HFFc6 (cell line): ENCODE measurements at regions not wholly inside any gene's neighbourhood (a gene's known extent, or its start where the extent isn't known, plus 50 kb on each side); places are given as distances from the start of the nearest gene placed in this dataset.
A peak's percentile ranks its signal among the peaks of the same experiment; 100 is the strongest.

ENCODE experiments used
- DNase-seq: peaks from one replicate; pipeline ENCODE4 v3.0.0-alpha.2; 2018
- H3K27ac Mint-ChIP-seq: 2 replicates; pipeline ENCODE4 v1.8.0; 2020; ENCODE audit warnings: mild to moderate bottlenecking, mixed read lengths
- H3K27me3 Mint-ChIP-seq: 2 replicates; pipeline ENCODE4 v1.8.0; 2021; ENCODE audit warnings: mild to moderate bottlenecking, moderate library complexity, mixed read lengths; ENCODE audit not compliant: insufficient read depth
- H3K36me3 Mint-ChIP-seq: 2 replicates; pipeline ENCODE4 v1.8.0; 2021; ENCODE audit warnings: low read depth, mixed read lengths
- H3K4me1 Mint-ChIP-seq: 2 replicates; pipeline ENCODE4 v1.8.0; 2020; ENCODE audit warnings: low read depth, mixed read lengths
- H3K4me3 Mint-ChIP-seq: 2 replicates; pipeline ENCODE4 v1.8.0; 2020; ENCODE audit warnings: mild to moderate bottlenecking, moderate library complexity, mixed read lengths
- H3K9me3 Mint-ChIP-seq: 2 replicates; pipeline ENCODE4 v1.8.0; 2020; ENCODE audit warnings: mild to moderate bottlenecking, mixed read lengths
- TF ChIP-seq, protein P1 (sequence below): fragments of 200-600 bp; sonication (generic); IDR thresholded peaks from 2 replicates; pipeline ENCODE4 v1.5.0; 2021; ENCODE audit warnings: antibody characterized with exemption, mild to moderate bottlenecking

DNA sequence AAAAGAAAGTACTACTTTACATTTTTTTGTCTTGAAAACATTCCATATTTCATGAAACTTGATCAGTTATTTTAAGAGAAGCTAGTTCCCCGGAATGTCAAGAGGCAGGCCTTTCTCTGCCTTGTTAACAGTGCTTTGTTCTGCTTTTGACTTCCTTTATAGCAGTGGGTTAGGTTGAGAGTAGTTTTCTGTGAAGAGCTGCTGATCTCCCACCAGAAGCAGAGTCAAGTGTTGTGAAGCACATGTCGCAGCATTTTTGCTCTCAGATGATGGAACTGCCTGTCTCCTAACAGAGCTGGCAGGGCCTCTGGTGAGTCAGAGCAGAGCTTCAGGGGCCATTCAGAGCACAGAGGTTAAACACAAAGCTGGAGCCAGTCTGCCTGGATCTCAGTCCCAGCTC is 871.8 kb downstream of the SLC4A3 start:
- Mint-ChIP-seq H3K27ac (peak overlapping the region; percentile 91), H3K9me3 (peaks cover 4% of the 10 kb centered on the region; the same call in 1 of the 2 replicates), H3K4me1 (peaks cover 57% of the 10 kb centered on the region), H3K4me3 (peak overlapping the region; percentile 49), H3K27me3 (no peaks in the 10 kb centered on the region), H3K36me3 (peaks cover 32% of the 10 kb centered on the region)
- peak; percentile 73 for DNase-seq
- TF ChIP-seq, protein P1, sequence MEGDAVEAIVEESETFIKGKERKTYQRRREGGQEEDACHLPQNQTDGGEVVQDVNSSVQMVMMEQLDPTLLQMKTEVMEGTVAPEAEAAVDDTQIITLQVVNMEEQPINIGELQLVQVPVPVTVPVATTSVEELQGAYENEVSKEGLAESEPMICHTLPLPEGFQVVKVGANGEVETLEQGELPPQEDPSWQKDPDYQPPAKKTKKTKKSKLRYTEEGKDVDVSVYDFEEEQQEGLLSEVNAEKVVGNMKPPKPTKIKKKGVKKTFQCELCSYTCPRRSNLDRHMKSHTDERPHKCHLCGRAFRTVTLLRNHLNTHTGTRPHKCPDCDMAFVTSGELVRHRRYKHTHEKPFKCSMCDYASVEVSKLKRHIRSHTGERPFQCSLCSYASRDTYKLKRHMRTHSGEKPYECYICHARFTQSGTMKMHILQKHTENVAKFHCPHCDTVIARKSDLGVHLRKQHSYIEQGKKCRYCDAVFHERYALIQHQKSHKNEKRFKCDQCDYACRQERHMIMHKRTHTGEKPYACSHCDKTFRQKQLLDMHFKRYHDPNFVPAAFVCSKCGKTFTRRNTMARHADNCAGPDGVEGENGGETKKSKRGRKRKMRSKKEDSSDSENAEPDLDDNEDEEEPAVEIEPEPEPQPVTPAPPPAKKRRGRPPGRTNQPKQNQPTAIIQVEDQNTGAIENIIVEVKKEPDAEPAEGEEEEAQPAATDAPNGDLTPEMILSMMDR, result no peak

DNA sequence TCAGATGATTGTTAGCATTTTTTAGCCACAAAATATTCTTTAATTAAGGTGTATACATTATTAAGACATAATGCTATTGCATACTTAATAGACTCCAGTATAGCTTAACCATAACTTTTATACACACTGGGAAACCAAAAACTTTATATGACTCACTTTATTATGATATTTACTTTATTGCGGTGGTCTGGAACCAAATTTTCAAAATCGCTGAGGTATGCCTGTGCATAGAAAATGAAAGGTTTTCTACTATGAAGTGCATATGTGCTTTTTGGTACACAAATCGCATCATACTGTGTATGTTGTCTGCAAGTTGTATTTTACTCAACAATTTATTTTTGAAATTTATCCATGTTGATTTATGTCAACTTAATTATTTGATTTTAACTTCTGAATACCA is 875.1 kb downstream of the SLC4A3 start:
- peaks cover 79% of the 10 kb centered on the region for H3K4me1 Mint-ChIP-seq
- peaks cover 27% of the 10 kb centered on the region for H3K36me3 Mint-ChIP-seq

DNA sequence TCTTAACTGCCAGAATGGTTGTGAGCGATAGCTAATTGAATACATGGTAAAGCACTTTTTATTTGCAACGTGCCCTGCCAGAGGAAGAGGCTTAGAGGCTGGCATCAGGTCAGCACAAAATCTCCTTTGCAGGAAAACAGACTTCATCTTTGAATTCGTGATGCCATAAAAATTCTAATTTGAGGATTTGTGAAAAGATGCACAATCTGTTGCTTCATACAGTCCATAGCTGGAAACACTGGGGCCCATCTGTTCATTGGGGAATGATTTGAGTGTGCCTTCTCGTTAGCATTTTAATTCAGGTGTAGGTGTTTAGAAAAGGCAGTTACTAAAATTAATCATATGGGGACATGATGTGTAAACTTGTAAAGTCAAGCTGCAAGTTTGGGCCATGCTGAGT is 876.0 kb downstream of the SLC4A3 start:
- Mint-ChIP-seq H3K27ac (no peak overlapping the region), H3K9me3 (peaks cover 4% of the 10 kb centered on the region; the same call in 1 of the 2 replicates), H3K4me1 (peaks cover 79% of the 10 kb centered on the region), H3K36me3 (peaks cover 24% of the 10 kb centered on the region), H3K27me3 (no peaks in the 10 kb centered on the region; the same call in 1 of the 2 replicates), H3K4me3 (no peak overlapping the region)
- no peak for DNase-seq
- TF ChIP-seq, protein P1, result no peak

More for the DNA sequence above, 875.1 kb downstream of the SLC4A3 start:
- H3K9me3 Mint-ChIP-seq, result peaks cover 4% of the 10 kb centered on the region; the same call in 1 of the 2 replicates
- no peak overlapping the region for H3K4me3 Mint-ChIP-seq
- DNase-seq, result no peak
- H3K27me3 Mint-ChIP-seq, result no peaks in the 10 kb centered on the region; the same call in 1 of the 2 replicates
- no peak overlapping the region for H3K27ac Mint-ChIP-seq
- TF ChIP-seq, protein P1, result no peak

DNA sequence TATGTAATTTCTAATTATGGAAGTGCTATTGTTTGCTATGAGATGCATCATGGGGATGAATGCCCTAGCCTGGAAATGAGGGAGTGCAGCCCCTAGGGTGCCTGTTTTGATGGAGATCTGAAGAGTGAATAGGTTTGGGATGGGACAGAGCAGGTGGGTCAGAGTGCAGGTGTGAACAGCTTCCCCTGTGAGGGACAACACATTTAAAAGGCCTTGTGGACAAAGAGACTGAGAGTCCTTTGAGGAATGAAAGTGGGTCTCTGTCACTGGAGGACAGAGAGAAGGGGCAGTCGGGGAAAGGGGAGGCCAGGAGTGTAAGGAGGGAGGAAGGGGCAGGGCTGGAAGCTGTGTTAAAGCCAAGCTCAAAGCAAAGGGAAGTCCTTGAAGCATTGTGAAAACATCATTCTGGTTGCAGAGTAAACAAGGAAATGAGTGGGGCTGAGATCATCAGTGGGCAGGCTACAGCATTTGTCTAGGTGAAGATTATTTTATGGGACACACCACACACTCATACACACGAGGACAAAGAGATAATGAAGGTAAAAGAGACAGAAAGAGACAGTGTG is 877.6 kb downstream of the SLC4A3 start:
- peak; percentile 51 for DNase-seq
- Mint-ChIP-seq H3K36me3 (peaks cover 24% of the 10 kb centered on the region), H3K4me1 (peaks cover 81% of the 10 kb centered on the region), H3K27ac (peak overlapping the region; percentile 88), H3K27me3 (no peaks in the 10 kb centered on the region; the same call in 1 of the 2 replicates), H3K9me3 (peaks cover 4% of the 10 kb centered on the region; the same call in 1 of the 2 replicates), H3K4me3 (peak overlapping the region; percentile 79)
- TF ChIP-seq, protein P1, result no peak

DNA sequence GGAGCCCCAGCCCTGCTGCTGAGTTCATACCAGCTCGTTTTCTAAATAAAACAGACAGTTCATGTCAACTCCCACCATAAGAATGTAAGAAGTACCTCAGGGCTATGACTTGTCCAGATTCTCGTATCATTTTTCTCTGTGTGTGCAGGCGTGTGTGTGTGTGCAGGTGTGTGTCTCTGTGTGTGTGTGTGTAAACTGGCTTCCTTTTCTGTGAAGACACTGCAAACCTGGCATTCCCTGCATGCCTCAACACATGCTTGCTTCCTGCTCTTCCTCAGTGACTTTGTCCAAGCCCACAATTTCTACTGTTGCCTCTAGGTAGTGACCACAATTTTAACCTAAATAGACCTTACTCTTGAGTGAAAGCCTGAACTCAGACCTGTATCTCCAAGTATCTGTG is 879.0 kb downstream of the SLC4A3 start:
- no peaks in the 10 kb centered on the region for H3K9me3 Mint-ChIP-seq

More for the DNA sequence above, 879.0 kb downstream of the SLC4A3 start:
- Mint-ChIP-seq H3K4me1 (peaks cover 88% of the 10 kb centered on the region), H3K4me3 (no peak overlapping the region), H3K27me3 (no peaks in the 10 kb centered on the region; the same call in 1 of the 2 replicates), H3K27ac (peak overlapping the region; percentile 68; the same call in 1 of the 2 replicates), H3K36me3 (peaks cover 16% of the 10 kb centered on the region)
- TF ChIP-seq, protein P1, result no peak
- DNase-seq, result no peak
